Right lobe of liver (tissue), 4 donors: ENCODE measurements at regions not wholly inside any gene's neighbourhood (a gene's known extent, or its start where the extent isn't known, plus 50 kb on each side); places are given as distances from the start of the nearest gene placed in this dataset.

ENCODE experiments used
- CTCF ChIP-seq, 4 donors: fragments of 200-600 bp in 3 of 4; fragments of 450-650 bp in 1 of 4; IDR thresholded peaks; one replicate each; pipeline versions ENCODE4 v1.5.1 to v1.8.0; 2016 to 2022; ENCODE audit warnings: antibody characterized with exemption in 4 of 4, mild to moderate bottlenecking in 2 of 4
- POLR2A ChIP-seq: fragments of 450-650 bp; IDR thresholded peaks from one replicate; pipeline ENCODE4 v1.6.1; 2017; ENCODE audit warnings: antibody characterized with exemption, mild to moderate bottlenecking
- donor health status: DM: no; HTN: no; CAD: no.
- donor health status: DM: no; HTN: no; CAD: no.
- donor health status: DM: no; HTN: yes; CAD: no.

- TF ChIP-seq CTCF (IDR thresholded peaks at IDR 0.05), result no peak
- TF ChIP-seq POLR2A, result no peak
These were observed 80.0 kb upstream of the STK32A start for GRCh38 chr5:147154809-147155208.
